Kidney glomerular epithelial cell (primary cell): ENCODE measurements at regions not wholly inside any gene's neighbourhood (a gene's known extent, or its start where the extent isn't known, plus 50 kb on each side); places are given as distances from the start of the nearest gene placed in this dataset.
A peak's percentile ranks its signal among the peaks of the same experiment; 100 is the strongest.
"Not testable (repeated sequence)": the region's sequence is repeated elsewhere in the genome, so short reads cannot be mapped to it uniquely, and the experiment has no call there.

Source experiments
- DNase-seq: peaks from one replicate; lab custom pipeline; 2025; lab: John Stamatoyannopoulos, UW

- no peak for DNase-seq
These were observed 175.6 kb downstream of the POLR1F start for GRCh38 chr7:19533266-19533665.

GRCh38 chr7:19530852-19531251 is 178.0 kb downstream of the POLR1F start:
- DNase-seq = no peak

GRCh38 chr7:19530261-19530660 is 178.6 kb downstream of the POLR1F start:
- no peak for DNase-seq

- no peak for DNase-seq
These were observed 182.2 kb downstream of the POLR1F start for GRCh38 chr7:19526639-19527038.

- peak; percentile 5 for DNase-seq
These were observed 186.4 kb downstream of the POLR1F start for GRCh38 chr7:19522486-19522885.

- DNase-seq = no peak
These were observed 188.4 kb downstream of the POLR1F start for GRCh38 chr7:19520392-19520791.

GRCh38 chr7:19519443-19520021 is 189.3 kb downstream of the POLR1F start:
- no peak for DNase-seq

GRCh38 chr7:19517546-19517945 is 191.3 kb downstream of the POLR1F start:
- DNase-seq = not testable (repeated sequence)

- DNase-seq = no peak
These were observed 200.0 kb downstream of the POLR1F start for GRCh38 chr7:19508821-19509220.

- no peak for DNase-seq
These were observed 200.7 kb downstream of the POLR1F start for GRCh38 chr7:19508124-19508523.

- DNase-seq = peak; percentile 2
These were observed 216.9 kb downstream of the POLR1F start for GRCh38 chr7:19491821-19492452.

- no peak for DNase-seq
These were observed 217.5 kb downstream of the POLR1F start for GRCh38 chr7:19491371-19491770.

GRCh38 chr7:19489162-19489820 is 219.5 kb downstream of the POLR1F start:
- DNase-seq = no peak

GRCh38 chr7:19488056-19488455 is 220.8 kb downstream of the POLR1F start:
- DNase-seq = no peak

GRCh38 chr7:19482628-19483027 is 226.2 kb downstream of the POLR1F start:
- DNase-seq = no peak

GRCh38 chr7:19480383-19480782 is 228.5 kb downstream of the POLR1F start:
- DNase-seq = no peak

GRCh38 chr7:19470031-19470430 is 238.8 kb downstream of the POLR1F start:
- DNase-seq = no peak

GRCh38 chr7:19465861-19466260 is 243.0 kb downstream of the POLR1F start:
- no peak for DNase-seq

- DNase-seq = no peak
These were observed 244.1 kb downstream of the POLR1F start for GRCh38 chr7:19464751-19465150.

- DNase-seq = no peak
These were observed 244.6 kb downstream of the POLR1F start for GRCh38 chr7:19464241-19464640.

- DNase-seq = no peak
These were observed 245.3 kb downstream of the POLR1F start for GRCh38 chr7:19463581-19463980.

GRCh38 chr7:19455623-19456022 is 253.2 kb downstream of the POLR1F start:
- no peak for DNase-seq

- no peak for DNase-seq
These were observed 260.7 kb downstream of the POLR1F start for GRCh38 chr7:19448091-19448490.
